22Rv1 (cell line): ENCODE measurements at regions not wholly inside any gene's neighbourhood (a gene's known extent, or its start where the extent isn't known, plus 50 kb on each side); places are given as distances from the start of the nearest gene placed in this dataset.

Source experiments
- ZFX ChIP-seq: fragments of 450-650 bp; IDR thresholded peaks from 2 replicates; pipeline ENCODE4 v1.6.1; 2017; ENCODE audit warnings: antibody characterized with exemption, borderline replicate concordance
- TF ChIP-seq, protein P1 (sequence below): fragments of 450-650 bp; IDR thresholded peaks from 2 replicates; pipeline ENCODE4 v1.5.1; 2017; ENCODE audit warnings: mild to moderate bottlenecking

DNA sequence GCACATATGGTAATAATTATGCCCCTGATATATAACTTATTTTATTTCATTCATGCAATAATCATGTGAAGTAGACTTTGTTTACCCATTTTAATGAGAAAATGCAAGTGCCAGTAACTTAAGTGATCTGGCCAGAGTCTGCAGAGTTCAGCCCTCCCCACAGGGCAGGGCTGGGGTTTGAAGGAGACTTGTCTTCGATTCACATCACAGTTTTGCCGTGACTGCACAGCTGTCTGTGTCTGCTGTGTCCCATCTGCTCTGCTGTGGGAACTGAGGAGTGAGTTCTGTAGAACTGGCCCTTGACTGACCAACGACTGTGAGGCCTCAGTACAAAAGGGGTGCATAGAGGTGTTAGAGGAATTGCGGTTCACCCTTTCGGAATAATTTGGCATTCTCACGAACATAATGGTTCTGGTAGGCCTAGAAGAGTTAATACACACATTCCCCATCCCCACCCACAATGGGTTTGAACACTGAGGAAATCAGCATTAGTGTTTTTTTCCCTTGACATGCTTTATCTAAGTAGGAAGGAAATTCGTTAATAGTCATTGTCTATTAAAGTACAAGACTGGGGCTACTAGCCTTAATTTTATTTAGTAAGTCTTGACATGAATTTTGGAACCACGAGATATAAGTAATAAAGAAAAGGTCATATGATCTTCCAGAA, 113.6 kb upstream of the MON1B start:
- TF ChIP-seq, protein P1, sequence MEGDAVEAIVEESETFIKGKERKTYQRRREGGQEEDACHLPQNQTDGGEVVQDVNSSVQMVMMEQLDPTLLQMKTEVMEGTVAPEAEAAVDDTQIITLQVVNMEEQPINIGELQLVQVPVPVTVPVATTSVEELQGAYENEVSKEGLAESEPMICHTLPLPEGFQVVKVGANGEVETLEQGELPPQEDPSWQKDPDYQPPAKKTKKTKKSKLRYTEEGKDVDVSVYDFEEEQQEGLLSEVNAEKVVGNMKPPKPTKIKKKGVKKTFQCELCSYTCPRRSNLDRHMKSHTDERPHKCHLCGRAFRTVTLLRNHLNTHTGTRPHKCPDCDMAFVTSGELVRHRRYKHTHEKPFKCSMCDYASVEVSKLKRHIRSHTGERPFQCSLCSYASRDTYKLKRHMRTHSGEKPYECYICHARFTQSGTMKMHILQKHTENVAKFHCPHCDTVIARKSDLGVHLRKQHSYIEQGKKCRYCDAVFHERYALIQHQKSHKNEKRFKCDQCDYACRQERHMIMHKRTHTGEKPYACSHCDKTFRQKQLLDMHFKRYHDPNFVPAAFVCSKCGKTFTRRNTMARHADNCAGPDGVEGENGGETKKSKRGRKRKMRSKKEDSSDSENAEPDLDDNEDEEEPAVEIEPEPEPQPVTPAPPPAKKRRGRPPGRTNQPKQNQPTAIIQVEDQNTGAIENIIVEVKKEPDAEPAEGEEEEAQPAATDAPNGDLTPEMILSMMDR: no peak
- no peak for TF ChIP-seq ZFX
